GM19351 (cell line): ENCODE measurements at regions not wholly inside any gene's neighbourhood (a gene's known extent, or its start where the extent isn't known, plus 50 kb on each side); places are given as distances from the start of the nearest gene placed in this dataset.

Experiments used
- ATAC-seq: cut with Tn5 transposase; IDR thresholded peaks from one replicate; pipeline ENCODE4 v1.9.1; 2021; ENCODE audit warnings: mild to moderate bottlenecking, moderate library complexity; ENCODE audit not compliant: unreplicated experiment

GRCh38 chr15:46297766-46298165 is 662.9 kb downstream of the SQOR start:
- ATAC-seq, result peak; percentile 96

GRCh38 chr15:46300716-46301115 is 665.9 kb downstream of the SQOR start:
- no peak for ATAC-seq

DNA sequence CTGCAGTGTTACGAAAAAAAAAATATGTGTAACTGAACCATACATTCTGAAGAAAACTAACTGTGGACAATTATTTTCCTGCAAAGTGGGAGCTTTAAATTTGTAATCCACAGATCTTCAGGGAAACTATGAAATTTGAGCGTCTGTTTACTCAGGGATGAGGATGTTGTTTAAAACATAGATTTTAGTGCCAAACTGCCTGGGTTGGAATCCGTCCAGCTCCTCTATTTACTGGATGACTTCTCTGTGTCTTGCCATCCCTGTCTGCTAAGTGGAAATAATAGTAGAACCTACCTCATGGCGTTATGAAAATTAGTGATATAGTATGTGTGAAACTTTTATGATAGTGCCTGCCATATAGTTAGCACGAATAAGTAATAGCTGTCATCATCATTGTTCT is 666.5 kb downstream of the SQOR start:
- no peak for ATAC-seq

GRCh38 chr15:46301826-46302225 is 667.0 kb downstream of the SQOR start:
- ATAC-seq, result no peak

DNA sequence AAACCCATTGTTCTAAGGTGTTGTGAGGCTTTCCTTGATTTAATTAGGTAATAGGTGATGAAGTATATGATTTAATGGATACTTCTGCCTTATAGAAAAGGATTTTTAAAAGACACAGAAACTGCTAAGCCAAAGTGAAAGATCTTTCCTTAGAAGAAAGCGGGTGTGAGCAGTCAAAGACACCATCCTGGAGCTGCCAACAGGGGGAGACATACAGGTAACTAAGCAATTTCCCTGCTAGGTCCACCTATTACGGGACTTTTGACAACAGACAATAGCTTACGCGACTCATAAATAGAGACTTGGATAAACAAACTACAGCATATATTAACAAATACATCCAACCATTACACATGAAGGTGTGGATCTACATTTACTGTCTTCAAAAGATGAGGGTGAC is 669.5 kb downstream of the SQOR start:
- ATAC-seq, result no peak

GRCh38 chr15:46307746-46308145 is 672.9 kb downstream of the SQOR start:
- no peak for ATAC-seq

- no peak for ATAC-seq
Observed at GRCh38 chr15:46309914-46310313, 675.1 kb downstream of the SQOR start.

DNA sequence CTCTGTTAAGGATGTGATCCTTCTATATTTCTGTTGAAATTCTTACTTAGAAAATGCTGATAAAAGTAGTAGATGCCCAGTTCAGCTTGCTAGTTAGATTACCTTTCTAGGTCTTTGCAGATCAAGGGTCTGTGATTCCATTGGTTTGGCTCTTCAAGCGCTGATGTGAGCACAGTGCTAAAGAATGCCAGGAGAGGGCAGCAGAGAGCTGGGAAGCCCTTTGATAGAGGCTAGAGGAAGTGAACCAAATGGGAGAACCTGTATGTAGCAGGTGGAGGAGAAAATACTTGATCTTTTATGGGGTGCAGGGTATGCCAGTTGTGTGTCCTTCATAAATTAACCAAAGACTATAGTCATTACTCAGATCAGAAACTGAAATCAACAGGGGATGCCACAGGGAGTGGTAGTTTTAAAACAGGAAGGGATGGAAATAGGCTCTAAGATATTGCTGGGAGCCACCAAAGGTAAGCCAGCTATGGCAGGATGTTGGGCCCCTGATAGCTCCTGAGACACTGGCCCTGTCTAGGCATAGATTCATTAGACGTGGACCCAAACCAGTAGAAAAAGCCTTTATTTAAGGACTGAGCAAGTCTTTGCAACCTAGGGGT is 677.4 kb downstream of the SQOR start:
- peak; percentile 96 for ATAC-seq

DNA sequence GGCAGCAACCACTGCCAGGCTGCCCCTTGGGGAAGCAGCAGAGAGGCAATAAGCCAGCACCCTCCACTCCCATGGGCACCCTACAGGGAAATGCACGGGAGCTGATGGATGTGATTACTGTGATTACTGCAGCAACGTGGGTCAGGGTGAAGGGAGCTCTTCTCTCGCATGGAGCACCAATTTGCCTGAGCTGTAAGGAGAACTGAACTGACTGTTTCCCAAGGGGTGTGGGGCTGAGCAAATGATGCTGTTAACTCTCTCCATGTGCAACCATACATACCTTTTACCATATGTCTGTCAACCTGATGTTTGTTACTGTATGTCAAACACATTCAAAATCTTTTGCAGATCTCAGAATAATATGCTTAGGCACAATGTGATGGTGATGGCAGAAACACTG is 680.6 kb downstream of the SQOR start:
- ATAC-seq, result no peak

- ATAC-seq, result no peak
Observed at GRCh38 chr15:46316024-46316423, 681.2 kb downstream of the SQOR start.

GRCh38 chr15:46317029-46317428 is 682.2 kb downstream of the SQOR start:
- ATAC-seq, result no peak

DNA sequence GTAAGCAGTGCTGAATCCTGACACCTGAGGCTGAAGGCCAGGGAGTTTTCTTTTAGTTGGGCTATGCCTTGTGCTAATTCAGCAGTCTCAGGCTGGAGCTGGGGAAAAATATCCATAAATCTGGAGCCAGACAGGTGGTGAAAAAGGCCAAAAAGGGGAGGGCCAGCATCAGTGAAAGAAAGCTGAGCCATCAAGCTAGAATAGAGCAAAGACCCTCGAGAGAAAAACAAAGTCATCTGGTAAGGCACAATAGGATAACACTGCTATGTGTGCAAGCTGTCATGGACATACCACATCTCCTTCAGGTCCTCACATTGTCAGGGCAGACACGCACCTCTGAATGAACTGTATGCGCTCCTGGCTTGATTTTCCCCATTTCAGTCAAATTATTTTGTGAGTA is 687.9 kb downstream of the SQOR start:
- ATAC-seq, result no peak

- ATAC-seq, result no peak
Observed at GRCh38 chr15:46326173-46326572, 691.3 kb downstream of the SQOR start.

DNA sequence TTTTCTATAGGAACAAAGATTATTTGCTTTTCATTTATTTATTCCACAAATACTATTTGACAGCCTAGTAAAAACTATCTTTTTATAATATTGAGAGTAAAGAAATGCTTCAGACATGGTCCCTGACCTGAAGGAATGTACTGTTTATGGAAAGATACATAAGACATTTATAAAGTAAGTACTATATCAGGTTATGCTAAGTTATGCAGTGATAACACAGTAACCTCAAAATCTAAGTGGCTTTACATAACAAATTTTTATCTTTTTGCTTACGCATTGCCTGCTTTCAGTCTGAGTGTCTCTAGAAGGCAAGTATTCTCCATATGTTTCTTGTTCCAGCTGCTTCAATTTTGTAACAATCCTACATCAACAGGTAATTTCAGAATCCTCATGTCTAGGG is 694.0 kb downstream of the SQOR start:
- no peak for ATAC-seq

DNA sequence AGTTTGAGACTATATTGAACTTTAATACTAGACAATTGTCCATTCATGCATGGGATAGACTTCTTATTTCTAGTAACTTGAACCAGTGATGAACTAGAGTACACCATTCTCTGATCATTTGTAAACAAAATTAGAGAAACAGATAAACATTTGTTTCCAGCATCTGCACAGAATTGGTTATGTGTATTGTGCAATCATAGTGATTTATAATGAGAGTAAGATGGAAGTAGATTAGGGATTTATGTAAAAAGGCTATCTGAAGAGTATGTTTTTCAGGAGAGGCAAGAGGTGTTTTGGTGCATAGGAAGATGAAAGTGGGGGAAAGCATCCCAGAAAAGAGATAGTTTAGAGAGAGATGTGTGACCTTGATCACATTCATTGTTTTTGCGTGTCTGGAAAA is 695.0 kb downstream of the SQOR start:
- no peak for ATAC-seq

- ATAC-seq, result no peak
Observed at GRCh38 chr15:46331546-46331945, 696.7 kb downstream of the SQOR start.

- no peak for ATAC-seq
Observed at GRCh38 chr15:46343196-46343935, 708.5 kb downstream of the SQOR start.

- no peak for ATAC-seq
Observed at GRCh38 chr15:46344115-46344724, 709.4 kb downstream of the SQOR start.

DNA sequence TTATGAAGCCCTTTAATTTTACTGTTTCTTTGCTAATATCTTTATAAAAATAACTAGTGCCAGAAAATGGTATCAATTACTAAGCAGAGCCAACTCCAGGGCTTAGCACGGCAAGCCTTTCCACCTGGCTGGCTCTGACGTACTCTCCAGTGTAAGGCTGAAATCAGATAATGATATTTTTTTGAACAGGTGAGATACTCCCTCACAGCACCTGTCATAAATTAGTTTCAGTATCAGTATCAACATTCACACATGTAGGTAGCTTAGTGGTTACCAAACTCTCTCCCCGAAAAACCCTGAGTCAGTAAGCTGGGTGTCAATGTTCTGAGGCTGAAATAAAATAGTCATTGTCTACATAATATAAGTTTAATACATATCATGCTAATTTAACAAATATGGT is 710.1 kb downstream of the SQOR start:
- ATAC-seq, result no peak

DNA sequence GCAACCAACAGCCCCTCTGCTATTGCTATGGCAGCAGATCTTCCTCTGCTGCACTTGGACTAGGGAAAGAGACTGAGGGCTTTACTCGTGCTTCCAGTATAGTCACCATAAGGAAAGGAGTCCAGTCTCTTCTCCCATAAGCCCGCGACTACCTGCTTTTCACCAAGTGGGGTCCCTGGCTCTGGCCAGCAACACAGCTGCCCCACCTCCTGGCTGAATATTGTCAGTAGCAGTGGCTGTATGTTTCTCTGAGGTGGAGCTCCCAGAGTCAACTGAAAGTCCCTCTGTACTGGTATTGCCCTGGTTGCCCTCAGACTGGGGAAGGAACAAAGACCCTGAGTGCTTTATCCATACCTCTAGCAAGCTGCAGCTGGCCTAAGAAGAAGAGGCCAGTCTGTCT is 719.6 kb downstream of the SQOR start:
- no peak for ATAC-seq

DNA sequence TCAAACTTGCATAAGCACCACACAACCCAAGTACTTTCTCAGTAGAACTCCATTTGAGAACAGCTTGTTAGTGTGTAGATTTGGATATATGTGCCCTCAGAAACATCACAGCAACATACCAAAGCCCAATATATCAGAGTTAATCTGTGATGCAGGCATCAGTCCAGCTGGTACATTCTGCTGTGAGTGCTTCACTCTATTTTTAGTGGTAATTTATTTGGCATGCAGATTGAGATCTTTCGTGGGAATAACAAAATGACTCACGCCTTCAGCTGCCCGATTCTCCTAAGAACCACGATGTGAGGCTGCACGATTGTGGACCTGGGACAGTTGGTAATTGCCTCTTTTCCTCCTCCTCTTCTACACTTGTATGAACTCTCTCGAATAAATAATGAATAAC is 730.7 kb downstream of the SQOR start:
- ATAC-seq, result no peak

- ATAC-seq, result no peak
Observed at GRCh38 chr15:46366360-46367007, 731.7 kb downstream of the SQOR start.
